ENCODE measurements at regions not wholly inside any gene's neighbourhood (a gene's known extent, or its start where the extent isn't known, plus 50 kb on each side); places are given as distances from the start of the nearest gene placed in this dataset.

GRCh38 chr6:139480356-139481165, 106.1 kb upstream of the CITED2 start:
- no peak for TF ChIP-seq CTCF (IDR thresholded peaks at IDR 0.05)
- TF ChIP-seq POLR2AphosphoS5 (IDR thresholded peaks at IDR 0.05): no peak
